DMS114 treated with DMSO at 0.1 percent for 48 hours (cell line): ENCODE measurements at regions not wholly inside any gene's neighbourhood (a gene's known extent, or its start where the extent isn't known, plus 50 kb on each side); places are given as distances from the start of the nearest gene placed in this dataset.

ENCODE experiments used
- DNase-seq: peaks from one replicate; lab custom pipeline; 2025; ENCODE audit not compliant: unreplicated experiment; lab: John Stamatoyannopoulos, UW

DNA sequence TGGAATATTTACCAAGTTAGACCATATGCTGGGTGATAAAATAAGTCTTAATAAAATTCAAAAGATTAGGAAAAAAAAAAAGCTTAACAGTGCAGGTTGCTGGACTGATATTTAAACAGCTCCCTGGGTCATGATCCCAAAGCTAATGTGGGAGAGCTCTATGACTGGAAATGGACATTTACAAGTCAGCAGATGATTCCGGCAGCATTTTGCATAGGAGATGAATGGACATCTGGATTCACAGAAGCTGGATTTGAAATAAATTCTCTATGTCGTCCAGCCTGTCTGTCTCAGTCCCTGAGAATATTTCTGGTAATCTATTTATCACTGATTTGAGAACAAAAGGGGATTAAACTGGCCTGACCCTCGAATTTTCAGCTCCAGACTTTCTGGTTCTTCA lies 52.3 kb upstream of the KLHL25 start:
- no peak for DNase-seq

DNA sequence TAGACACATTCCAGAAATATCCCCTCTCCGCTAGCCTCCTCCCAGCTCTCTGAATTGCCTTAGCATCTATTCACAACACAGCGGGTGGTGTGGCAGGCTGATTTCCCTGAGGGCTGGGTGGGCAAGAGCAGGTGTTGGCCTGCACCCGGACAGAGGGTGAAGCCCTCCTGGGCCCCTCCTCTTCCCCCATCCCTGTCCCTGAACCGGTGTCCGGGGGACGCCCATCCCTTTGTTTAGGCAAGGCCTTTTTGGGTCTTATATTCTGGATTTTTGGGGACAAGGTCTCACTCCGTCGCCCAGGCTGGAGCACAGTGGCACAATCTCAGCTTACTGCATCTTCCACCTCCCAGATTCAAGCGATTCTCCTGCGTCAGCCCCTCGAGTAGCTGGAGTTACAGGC lies 55.2 kb upstream of the KLHL25 start:
- no peak for DNase-seq

DNA sequence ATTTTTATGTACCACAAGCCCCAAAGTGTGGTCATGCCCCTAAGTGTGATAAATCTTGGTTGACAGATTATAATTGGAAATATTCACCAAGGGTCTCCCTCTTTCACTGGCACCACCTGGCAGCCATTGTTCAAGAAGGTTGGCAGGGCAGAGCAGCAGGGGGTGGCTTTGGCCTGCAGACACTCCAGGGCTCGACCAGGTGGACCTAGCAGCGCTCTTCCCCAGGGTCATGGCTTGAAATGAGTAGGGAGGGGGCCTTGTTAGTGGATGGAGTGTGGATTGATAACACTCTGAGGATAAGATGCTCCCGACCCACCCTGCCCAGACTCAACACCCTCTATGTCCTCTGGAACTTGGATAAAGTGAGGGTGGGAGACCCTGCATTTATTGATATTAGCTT lies 58.2 kb upstream of the KLHL25 start:
- no peak for DNase-seq

DNA sequence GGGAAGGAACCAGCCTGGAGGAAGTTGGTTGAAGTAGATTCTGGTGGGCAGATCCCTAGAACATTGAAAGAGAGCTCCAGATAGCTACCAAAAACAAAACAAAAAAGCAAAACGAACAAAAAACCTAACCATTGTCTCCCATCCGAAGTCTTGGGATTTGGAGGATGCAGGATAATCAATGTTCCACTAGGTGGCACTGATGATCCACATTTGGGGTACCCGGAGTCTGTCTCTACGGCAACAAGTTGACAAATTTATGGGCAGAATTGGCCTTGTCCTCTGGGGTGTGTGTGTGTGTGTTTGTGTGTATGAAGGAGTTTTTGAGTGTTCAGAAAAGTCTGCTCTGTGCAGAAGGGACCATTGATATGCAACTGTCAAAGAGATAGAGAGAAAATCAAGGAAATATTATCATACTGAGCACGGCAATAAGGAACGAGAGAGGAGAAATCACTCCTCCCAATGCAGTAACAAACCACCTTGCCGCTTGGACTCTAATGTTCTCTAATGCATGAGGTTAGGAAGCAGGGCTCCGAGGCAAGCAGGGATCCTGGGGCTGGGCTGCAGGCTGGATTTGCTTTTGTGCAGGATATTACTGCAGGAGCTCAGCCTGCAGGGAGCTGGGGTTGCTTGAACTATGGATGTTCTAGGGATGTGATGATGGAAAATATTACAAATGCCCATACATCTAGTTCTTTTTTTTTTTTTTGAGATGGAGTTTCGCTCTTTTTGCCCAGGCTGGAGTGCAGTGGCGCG lies 59.8 kb upstream of the KLHL25 start:
- peak; percentile 75 for DNase-seq

DNA sequence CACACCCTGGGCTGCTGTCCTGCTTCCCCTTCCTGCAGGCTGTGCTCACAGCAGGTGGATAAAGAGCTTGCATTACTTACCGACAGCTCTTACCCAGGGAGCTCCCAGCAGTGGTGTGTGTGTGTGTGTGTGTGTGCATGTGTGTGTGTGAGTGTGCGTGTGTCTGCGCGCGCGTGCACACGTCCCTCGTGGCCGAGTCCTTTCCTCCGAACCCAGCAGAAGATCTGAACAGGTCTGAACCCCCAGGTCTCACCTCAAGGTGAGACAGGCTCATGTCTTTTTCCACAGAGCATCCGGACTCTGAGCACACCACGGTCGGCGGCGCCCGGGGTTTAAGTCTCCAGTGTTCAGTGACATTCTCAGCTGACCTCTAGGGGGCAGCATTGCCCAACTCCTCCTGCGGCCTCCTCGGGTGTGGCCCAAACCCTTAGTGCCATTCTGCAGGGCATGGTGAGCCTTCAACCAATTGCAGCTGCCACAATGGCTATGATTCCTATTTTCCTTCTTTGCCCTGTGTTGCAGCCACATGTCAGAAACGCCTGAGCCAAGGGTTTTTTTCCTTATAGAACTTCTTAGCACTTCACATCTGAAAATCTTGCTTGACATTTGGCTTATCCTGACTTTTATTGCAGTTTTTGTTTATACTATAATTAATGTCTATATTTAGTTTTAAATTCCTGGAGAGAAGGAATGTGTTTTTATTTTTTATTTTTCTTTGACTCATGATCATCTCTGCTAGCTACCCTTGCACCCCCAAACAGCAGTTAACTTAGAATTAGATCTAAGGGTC lies 64.1 kb upstream of the KLHL25 start:
- DNase-seq, result peak; percentile 47

DNA sequence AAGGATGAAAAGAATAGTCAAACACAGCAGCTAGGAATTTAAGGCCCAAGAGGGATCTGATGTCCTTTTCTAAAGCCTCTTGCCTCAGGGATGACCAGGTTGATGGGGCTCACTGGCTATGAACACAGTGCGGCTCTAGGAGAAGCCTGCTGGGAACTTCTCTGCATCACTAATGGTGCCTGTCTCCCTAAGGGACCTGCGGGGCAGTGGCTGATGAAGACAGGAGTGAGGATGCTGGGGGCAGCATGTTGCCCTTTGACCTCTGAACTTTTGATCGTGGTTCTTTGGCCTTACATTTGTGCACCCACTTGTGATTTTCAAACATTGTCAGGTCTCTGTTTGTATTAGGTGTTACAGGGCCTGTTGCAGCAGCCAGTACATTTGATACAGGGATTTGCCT lies 64.9 kb upstream of the KLHL25 start:
- DNase-seq, result no peak

DNA sequence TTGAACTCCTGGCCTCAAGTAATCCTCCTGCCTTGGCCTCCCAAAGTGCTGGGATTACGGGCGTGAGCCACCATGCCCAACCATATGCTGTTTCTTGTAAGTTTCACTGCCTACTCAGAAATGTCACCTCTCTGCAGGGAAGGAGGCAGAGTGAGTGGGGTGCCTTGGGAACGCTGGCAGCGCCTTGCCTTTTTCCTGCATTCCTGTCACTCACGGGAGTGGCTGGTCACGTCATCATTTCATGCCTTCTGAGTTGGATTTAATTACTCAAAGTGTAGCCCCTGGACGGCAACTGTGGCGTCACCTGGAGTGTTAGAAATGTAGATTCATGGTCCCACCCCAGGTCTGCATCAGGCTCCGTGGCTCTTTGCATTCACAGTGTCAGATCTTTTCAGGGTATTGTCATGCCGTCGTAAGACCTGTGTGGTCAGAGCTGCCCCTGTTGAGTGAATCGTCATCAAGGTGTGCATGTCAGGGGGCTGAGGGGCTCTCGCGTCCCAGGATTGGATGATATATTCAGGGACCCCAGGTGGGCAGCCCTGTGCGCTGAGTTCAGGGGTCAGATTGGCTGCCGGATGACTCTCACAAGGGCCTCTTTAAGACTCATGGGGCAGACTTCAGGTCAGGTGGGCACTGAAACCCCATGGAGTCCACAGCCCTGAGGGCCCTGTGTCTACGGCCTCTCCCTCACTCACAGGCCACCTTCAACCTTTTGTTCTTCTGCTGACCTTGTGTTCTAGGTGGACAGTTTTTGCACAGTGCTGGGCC lies 65.9 kb upstream of the KLHL25 start:
- DNase-seq, result no peak

DNA sequence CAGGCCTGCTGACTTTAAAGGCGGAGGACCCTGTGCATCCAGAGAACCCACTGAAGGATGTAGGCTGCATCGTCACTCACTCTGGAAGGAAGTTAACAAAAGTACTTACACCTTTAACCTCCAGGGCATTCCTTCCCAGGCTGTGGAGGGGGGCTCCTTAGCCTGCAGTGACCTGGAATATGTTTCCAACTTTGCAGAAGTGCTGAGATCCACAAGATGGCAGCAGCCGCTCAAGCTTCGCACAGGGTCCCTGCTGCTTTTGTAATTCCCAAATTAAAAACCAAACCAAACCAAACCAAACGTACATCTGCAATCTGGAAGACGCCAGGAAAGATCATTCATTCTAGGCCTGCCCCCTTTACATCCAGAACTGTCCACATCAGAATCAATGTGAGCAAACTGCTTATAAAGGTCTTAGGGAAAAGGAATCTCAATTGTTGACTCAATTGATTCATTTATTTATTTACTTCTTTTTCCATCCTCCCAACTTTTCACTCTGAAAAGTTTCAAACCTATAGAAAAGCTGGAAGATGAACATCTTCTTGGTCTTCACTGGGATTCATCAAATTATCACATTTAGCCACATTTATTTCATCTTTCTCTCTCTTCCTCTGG lies 70.5 kb upstream of the KLHL25 start:
- DNase-seq, result peak; percentile 55

DNA sequence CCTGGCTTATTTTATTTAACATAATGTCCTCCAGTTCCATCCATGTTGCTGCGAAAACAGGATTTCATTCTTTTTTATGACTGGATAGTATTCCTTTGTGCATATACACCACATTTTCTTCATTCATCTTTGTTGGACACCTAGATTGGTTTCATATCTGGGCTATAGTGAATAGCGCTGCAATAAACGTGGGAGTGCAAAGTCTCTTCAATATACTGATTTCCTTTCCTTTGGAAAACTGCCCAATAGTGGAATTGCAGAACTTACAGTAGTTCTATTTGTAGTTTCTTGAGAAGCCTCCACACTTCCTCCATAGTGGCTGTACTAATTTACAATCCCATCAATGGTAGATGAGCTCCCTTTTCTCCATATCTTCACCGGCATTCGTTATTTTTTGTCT lies 72.5 kb upstream of the KLHL25 start:
- no peak for DNase-seq

DNA sequence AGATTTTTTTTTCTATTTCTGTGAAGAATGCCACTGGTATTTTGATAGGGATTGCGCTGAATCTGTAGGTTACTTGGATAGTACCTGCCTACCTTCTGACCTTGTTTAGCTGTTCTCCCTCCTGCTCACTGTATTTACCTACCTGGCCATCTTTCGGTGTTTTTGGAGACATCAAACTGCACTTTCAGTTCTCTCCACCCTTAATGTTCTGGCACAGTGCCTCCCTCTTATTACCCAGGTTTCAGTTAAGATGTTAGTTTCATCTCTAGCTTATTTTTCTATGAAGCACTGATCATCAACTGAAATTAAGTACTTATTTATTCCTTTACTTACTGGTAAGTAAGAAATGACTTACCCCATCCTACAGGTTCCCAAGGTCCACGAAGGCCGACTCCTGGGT lies 74.4 kb upstream of the KLHL25 start:
- no peak for DNase-seq

DNA sequence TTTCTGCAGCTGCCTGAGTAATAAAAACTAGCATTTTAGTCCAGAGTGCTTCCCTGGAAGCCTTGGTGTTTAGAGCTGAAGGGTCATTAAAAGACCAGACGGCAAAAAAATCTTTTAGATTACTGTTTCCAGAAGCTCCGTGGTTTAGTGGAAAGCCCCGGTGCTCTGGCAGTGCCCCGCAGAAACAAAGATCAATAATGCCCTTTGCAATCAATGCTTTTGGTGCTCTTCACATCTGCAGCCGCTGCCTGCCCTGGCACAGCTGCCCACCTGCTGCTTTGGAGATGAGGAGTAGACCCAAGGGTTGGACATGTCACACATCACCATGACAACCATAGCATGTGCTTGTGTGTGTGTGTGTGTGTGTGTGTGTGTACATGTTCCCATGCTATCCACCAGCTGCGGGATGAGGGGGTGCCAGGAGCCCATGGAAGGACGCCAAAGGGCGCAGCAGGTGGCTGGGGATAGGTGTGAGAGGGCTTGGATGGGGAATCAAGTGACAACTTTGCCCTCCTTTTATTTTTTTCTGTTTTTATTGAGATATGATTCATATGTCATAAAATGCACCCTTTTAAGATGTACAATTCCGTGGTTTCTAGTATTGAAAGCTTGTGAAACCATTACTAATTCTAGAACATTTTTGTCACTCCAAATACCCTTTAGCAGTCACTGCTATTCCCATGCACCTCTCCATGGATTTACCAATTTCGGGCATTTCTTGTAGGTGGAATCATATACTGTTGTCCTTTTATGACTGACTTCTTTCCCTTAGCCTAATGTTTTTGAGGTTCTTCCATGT lies 75.7 kb upstream of the KLHL25 start:
- DNase-seq, result no peak

DNA sequence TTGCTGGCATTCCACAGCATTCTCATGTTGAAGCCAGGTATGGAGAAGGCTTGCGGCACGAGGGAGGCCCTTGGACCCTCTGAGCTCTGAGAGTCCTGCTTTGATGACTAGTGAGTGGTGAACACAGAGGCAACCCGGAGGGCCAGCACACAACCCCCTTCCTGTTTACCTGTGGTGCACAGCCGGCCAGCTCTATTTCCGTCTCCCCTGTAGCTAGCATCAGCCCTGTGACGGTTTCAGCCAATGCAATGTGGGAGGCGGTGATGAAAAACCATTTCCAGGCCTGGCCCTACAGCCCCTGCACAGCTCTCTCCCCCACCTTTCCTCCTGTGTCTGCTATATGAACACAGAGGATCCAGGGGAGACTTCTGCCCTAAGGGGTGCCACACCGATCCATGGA lies 76.8 kb upstream of the KLHL25 start:
- no peak for DNase-seq

DNA sequence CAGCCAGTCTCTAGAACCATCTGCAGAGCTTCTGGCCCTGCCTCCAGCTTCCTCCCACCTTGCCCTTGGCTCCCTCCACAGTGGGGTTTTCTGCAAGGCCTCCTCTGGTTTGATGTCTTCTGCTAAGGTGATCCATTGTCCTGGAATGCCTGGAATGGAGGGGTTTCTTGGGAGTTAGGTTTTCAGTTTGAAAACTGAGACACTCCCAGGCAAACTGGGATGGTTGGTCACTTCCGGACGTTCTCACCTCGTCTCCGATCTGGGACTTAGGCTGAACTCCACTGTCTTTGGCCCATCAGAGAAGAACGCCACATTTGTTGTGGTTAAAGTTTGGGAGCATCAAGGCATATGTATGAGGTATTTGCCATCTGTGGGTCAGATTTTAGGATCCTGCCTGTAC lies 77.4 kb upstream of the KLHL25 start:
- no peak for DNase-seq

DNA sequence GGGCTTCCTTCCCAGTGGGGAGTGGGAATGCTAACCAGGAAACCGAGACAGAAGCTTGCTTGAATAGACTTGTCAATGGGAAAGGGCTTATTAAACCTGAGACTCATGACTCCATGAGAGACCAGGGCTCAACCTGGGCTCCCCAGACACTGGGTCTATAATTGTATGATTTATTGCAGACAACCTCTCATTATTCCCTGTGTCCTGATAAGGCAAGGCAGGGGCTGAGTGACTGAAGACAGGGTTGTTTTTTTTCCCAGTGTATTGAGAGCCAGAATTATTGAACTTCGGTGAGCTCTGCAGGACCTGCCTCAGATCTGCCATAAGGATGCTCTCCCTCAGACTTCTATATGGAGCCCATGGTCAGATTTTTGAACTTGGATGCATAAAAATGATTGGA lies 79.5 kb upstream of the KLHL25 start:
- DNase-seq, result no peak

DNA sequence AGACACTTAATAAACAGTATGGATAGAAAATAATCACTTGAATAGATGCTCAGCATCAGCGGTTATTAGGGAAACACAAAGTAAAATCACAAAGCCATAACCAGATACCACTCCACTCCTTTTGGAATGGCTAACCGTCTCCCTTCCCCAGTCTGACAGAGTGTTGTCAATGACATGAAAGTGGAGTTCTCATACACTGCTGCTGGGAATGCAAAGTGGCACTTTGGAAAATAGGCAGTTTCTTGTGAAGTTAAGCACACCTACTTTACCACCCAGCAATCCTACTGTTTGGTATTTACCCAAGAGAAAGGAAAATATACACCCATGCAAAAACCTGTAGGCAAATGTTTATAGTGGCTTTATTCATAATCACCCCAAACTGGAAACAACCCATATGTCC lies 81.0 kb upstream of the KLHL25 start:
- no peak for DNase-seq

DNA sequence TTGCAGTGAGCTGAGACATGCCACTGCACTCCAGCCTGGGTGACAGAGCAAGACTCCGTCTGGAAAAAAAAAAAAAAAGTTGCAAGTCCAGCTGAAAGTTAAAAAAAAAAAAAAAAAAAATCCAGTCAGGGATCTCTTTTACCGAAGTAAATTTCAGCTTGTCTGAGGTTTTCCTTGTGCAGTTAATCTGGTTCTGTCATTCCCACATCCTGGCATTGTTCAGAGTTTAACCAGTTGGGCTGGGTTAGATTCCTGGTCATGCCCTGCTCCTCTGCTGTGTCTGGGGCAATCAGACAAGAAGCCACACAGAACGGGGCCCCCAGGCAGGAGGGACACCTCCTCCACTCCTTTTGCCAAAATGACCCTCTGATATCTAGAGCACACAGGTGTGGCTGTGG lies 84.1 kb upstream of the KLHL25 start:
- DNase-seq, result no peak

DNA sequence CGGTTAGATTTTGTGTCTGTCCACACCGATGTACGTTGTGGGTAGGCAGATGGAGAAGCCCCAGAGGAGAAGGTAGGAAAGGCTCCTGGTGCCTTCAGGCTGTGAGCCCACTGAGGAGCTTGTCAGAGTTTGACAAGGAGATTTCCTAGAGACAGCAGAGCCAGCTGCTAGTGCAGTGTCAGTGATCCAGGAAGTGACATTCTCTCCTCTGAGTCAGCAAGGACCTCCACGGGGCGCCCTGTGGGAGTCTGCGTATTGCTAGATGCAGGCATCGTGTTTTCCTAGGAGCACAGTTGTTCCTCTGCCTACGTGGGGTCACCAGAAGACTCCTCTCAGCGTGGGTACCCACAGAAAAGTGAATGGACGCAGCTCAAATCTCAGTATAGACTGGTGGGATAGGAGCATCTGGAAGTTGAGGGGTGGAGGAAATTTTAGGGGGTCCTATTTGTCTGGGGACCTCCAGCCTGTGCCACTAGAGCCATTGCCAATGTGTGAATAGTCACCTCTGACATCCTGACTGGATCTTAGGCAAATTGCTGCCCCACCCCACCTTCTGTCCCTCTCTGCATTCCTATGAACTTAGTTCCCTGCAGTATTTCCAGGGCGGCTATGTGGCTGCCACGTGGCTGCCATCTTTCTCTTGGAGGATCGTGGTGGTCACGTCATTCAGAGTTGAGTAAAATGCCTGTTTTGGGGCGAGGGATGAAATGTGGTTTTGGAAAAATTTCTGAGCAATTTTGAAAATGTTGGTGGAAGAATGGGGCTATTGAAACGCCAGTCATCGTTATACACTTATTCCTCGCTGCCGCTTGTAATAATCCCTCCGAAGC lies 84.8 kb upstream of the KLHL25 start:
- DNase-seq, result no peak

DNA sequence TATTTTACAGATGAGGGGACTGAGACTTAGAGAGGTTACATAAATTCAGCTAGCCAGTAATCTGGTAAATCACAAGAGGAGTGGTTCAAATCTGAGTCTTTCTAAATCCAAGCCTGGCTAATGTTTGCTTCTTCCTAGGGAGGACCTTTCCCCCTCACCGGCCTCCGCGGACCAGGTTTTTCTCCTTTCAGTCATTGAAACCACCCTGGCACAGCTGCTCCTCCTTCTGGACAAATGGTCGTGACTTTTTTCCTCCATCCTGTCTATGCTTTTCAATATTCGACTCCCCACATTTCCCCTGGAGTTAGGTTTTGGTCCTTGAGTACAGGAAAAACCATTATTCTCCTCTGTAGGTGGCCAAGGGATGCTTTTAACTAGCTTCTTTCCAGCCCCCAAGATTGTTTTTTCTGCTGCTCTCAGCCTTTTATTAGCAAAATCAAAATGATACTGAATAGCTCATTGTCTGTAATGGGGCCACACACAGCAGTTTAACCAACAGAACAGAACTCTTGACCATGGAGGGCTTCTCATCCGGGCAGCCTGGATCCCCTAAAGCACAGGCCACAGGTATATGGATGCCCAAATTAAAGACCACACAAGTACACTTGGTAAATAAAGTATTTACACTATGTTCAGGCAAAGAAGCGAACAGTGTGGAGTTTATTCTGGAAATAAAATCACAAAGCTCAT lies 85.9 kb upstream of the KLHL25 start:
- DNase-seq, result no peak

DNA sequence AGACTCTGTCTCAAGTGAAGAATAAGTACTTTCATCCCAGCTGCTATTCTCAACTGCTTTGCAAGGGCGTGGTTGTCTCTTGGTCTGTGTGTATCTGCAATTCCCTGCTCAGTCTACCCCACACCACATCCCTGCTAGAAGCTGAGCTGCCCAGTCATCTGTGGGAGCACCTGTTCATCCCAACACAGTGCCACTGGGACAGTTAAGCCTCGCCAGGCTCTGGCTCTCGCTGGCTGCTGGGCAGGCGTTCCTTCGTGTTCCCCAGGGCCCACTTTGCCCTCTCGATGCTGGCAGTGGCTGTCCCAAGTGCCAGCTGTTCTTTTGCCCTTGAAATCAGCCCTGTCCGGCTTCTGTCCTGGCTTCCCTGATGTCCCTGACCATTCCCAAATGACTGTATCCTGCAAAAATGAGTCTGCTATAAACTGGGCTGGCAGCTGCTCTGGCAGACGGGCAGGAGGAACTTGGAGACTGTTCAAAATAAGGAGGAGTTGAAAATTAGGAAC lies 91.6 kb upstream of the KLHL25 start:
- DNase-seq, result no peak
